ENCODE measurements at regions not wholly inside any gene's neighbourhood (a gene's known extent, or its start where the extent isn't known, plus 50 kb on each side); places are given as distances from the start of the nearest gene placed in this dataset.
"Not testable (repeated sequence)": the region's sequence is repeated elsewhere in the genome, so short reads cannot be mapped to it uniquely, and the experiment has no call there.

- not testable (repeated sequence) for TF ChIP-seq JUN (CRISPR knock-in tag; IDR thresholded peaks at IDR 0.05); CTCF (IDR thresholded peaks at IDR 0.05); ATF1 (CRISPR knock-in tag; IDR thresholded peaks at IDR 0.05)
Observed at GRCh38 chr4:59511809-59512208, 1688.3 kb upstream of the ADGRL3 start.

All from WTC11 (cell line).